Esophagus squamous epithelium (tissue), 5 donors: ENCODE measurements at regions not wholly inside any gene's neighbourhood (a gene's known extent, or its start where the extent isn't known, plus 50 kb on each side); places are given as distances from the start of the nearest gene placed in this dataset.

Experiments
- DNase-seq: peaks from one replicate; lab custom pipeline; 2025; lab: John Stamatoyannopoulos, UW
- H3K27ac ChIP-seq, 4 donors: fragments of 200-600 bp; sonication (generic); one replicate each; pipeline ENCODE4 v1.5.1; 2016 to 2019; ENCODE audit warnings: mild to moderate bottlenecking in 1 of 4
- H3K27me3 ChIP-seq, 4 donors: fragments of 200-600 bp; sonication (generic); 1 replicate in 3 of 4; 2 replicates in 1 of 4; pipeline versions ENCODE4 v1.5.1 to v1.6.0; 2017 to 2021; ENCODE audit warnings: antibody characterized with exemption in 1 of 4
- H3K36me3 ChIP-seq, 3 donors: fragments of 200-600 bp; sonication (generic); one replicate each; pipeline ENCODE4 v1.5.1; 2016 to 2019
- H3K4me1 ChIP-seq, 3 donors: fragments of 200-600 bp; sonication (generic); one replicate each; pipeline ENCODE4 v1.5.1; 2017 to 2019
- H3K4me3 ChIP-seq, 4 donors: fragments of 200-600 bp; sonication (generic); 1 replicate in 3 of 4; 2 replicates in 1 of 4; pipeline ENCODE4 v1.5.1; 2016 to 2019; ENCODE audit warnings: mild to moderate bottlenecking in 2 of 4, moderate library complexity in 1 of 4
- H3K9me3 ChIP-seq, 3 donors: fragments of 200-600 bp; sonication (generic); one replicate each; pipeline ENCODE4 v1.5.1; 2016 to 2019
- CTCF ChIP-seq, 6 experiments: fragments of 450-650 bp in 4 of 6; fragments of 200-600 bp in 2 of 6; sonication (generic) in 2 of 6; IDR thresholded peaks; one replicate each; pipeline ENCODE4 v1.5.1; 2016 to 2019; ENCODE audit warnings: antibody characterized with exemption in 6 of 6, mild to moderate bottlenecking in 4 of 6, moderate library complexity in 4 of 6
- POLR2A ChIP-seq, 4 donors: fragments of 450-650 bp; IDR thresholded peaks; one replicate each; pipeline ENCODE4 v1.6.1; 2017; ENCODE audit warnings: antibody characterized with exemption in 4 of 4, mild to moderate bottlenecking in 4 of 4, moderate library complexity in 3 of 4
- WGBS, 2 donors: methylation state at CpG; one replicate each; pipeline ENCODE4 v1.1.5; 2018; 5-methylcytosine and 5-hydroxymethylcytosine counted together
- intact Hi-C: fragments of 100-400 bp; cut with DNase I; formaldehyde crosslinking; loops from one replicate; pipeline ENCODE4 v1.15.0; 2022
- donor health status: DM: yes; HTN: yes; CAD: no.

DNA sequence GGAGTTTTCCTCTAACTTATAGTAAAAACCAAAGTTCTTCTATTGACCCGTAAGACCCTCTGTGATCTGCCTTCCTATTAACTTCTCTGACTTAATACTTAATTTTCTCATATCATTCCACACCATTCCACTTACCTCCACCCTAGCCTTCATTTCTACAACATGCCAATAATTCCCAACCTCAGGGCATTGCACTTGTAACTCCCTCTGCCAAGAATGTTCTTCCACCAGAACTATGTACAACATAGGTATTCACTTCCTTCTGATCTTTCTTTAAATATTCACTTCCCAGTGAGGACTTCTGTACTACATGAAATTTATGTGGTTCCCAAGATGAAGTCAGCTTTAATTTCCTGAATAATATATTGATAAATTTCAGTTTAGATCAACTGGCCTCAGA, 531.7 kb downstream of the LRFN5 start:
- no peak for DNase-seq
- no peak for TF ChIP-seq POLR2A (IDR thresholded peaks at IDR 0.05)
- no peak for TF ChIP-seq CTCF (IDR thresholded peaks at IDR 0.05)
- intact Hi-C loops: no loop called here
- no peak overlapping the region for H3K27ac ChIP-seq
- 93% methylated on average over 1 of the region's 1 CpG for WGBS, 2 donors
- H3K36me3 ChIP-seq: no peaks in the 10 kb centered on the region
- H3K4me3 ChIP-seq: no peak overlapping the region
- no peaks in the 10 kb centered on the region for H3K27me3 ChIP-seq
- no peaks in the 10 kb centered on the region for H3K9me3 ChIP-seq
- no peaks in the 10 kb centered on the region for H3K4me1 ChIP-seq

GRCh38 chr14:42130815-42131214, 524.1 kb downstream of the LRFN5 start:
- Histone ChIP-seq H3K4me1 (no peaks in the 10 kb centered on the region), H3K4me3 (no peak overlapping the region), H3K36me3 (no peaks in the 10 kb centered on the region), H3K27ac (no peak overlapping the region), H3K9me3 (no peaks in the 10 kb centered on the region), H3K27me3 (no peaks in the 10 kb centered on the region)
- TF ChIP-seq CTCF (IDR thresholded peaks at IDR 0.05) (no peak), POLR2A (IDR thresholded peaks at IDR 0.05) (no peak)
- intact Hi-C loops: no loop called here
- no peak for DNase-seq

DNA sequence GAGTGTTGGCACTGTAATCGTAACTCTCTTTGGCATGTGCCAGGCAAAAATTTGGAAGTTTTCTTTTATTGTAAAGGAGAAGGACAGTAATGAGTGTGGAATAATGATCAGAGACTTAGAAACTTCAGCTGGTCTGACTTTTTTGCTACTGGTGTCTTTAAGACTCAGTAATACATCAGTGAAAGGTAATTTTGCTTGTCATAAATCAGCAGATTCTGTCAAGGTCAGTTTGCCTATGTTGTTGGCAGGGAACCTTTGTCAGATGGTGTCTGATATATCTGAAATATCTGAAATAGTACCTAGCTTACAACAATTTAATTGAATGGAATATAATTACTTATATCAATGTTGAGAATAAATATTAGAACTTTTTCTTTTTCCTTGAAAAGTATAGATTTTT, 516.9 kb downstream of the LRFN5 start:
- H3K36me3 ChIP-seq: no peaks in the 10 kb centered on the region
- WGBS, 2 donors: 59 to 62% methylated on average over 1 of the region's 1 CpG
- no peak for DNase-seq
- H3K9me3 ChIP-seq: no peaks in the 10 kb centered on the region
- H3K27ac ChIP-seq: no peak overlapping the region
- TF ChIP-seq CTCF (IDR thresholded peaks at IDR 0.05) (no peak), POLR2A (IDR thresholded peaks at IDR 0.05) (no peak)
- no peaks in the 10 kb centered on the region for H3K27me3 ChIP-seq
- no peak overlapping the region for H3K4me3 ChIP-seq
- intact Hi-C loops: no loop called here
- H3K4me1 ChIP-seq: no peaks in the 10 kb centered on the region

DNA sequence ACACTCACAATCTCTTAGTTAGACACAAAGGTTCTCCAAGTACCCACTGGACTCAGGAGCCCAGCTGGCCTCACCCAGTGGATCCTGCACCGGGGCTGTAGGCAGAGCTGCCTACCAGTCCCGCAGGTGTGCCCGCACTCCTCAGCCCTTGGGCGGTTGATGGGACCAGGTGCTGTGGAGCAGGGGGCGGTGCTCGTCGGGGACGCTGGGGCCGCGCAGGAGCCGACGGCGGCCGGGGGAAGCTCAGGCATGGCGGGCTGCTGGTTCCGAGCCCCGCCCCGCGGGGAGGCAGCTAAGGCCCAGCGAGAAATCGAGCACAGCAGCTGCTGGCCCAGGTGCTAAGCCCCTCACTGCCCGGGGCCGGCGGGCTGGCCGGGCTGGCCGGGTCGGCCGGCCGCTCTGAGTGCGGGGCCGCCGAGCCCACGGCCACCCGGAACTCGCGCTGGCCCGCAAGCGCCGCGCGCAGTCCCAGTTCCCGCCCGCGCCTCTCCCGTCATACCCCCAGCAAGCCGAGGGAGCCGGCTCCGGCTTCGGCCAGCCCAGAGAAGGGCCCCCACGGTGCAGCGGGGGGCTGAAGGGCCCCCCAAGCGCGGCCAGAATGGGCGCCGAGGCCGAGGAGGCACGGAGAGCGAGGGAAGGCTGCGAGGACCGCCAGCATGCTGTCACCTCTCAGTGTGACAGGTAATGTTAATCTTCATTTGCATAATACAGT, 506.8 kb downstream of the LRFN5 start:
- no peak for DNase-seq
- intact Hi-C loops: no loop called here
- Histone ChIP-seq H3K36me3 (no peaks in the 10 kb centered on the region), H3K9me3 (peaks cover 0 to 32% (median 7%) of the 10 kb centered on the region in 3 donors), H3K27me3 (no peaks in the 10 kb centered on the region), H3K27ac (no peak overlapping the region), H3K4me1 (no peaks in the 10 kb centered on the region), H3K4me3 (no peak overlapping the region)
- WGBS, 2 donors: 87 to 97% methylated on average over 7 to 9 of the region's 60 CpGs
- TF ChIP-seq CTCF (IDR thresholded peaks at IDR 0.05) (no peak), POLR2A (IDR thresholded peaks at IDR 0.05) (no peak)

DNA sequence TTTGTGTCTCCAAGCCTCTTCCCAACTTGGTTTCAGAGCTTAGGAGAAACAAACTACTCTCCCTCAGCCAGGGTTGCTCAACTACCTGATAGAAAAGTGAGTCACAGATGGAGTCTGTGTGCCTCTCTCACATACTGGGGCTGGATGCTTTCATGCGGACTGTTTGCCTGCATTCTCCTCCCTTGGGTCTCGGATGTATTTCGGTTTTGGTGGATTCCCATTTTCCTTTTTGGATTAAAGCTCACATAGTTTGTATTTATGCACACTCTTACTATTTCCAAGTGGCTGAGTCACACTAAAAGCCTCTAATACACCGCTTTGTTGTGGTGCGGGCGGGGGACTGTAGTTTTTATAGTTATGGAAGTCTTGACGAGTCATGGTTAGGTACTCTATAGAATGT, 505.4 kb downstream of the LRFN5 start:
- intact Hi-C loops: no loop called here
- 75 to 76% methylated on average over 7 of the region's 7 CpGs for WGBS, 2 donors
- no peaks in the 10 kb centered on the region for H3K36me3 ChIP-seq
- H3K27me3 ChIP-seq: no peaks in the 10 kb centered on the region
- no peak overlapping the region for H3K27ac ChIP-seq
- H3K4me3 ChIP-seq: no peak overlapping the region
- no peak for TF ChIP-seq POLR2A (IDR thresholded peaks at IDR 0.05)
- TF ChIP-seq CTCF (IDR thresholded peaks at IDR 0.05): no peak
- H3K9me3 ChIP-seq: peaks cover 0 to 32% (median 7%) of the 10 kb centered on the region in 3 donors
- no peaks in the 10 kb centered on the region for H3K4me1 ChIP-seq
- no peak for DNase-seq
